SK-N-SH (cell line): ENCODE measurements at regions not wholly inside any gene's neighbourhood (a gene's known extent, or its start where the extent isn't known, plus 50 kb on each side); places are given as distances from the start of the nearest gene placed in this dataset.

Experiments used
- CTCF ChIA-PET: fragments of 300-600, 350-600 bp; formaldehyde crosslinking; extraction: SDS; loops from one replicate; lab custom pipeline; 2021; lab: Yijun Ruan, JAX
- POLR2A ChIA-PET: fragments of 350-600 bp; sonication (Branson Sonifier 250); formaldehyde crosslinking; extraction: SDS; loops from one replicate; lab custom pipeline; 2020; ENCODE audit warnings: antibody characterized with exemption, inconsistent platforms; lab: Yijun Ruan, JAX
- DNase-seq: peaks from one replicate; pipeline ENCODE4 v3.0.0; 2012
- H2AFZ ChIP-seq: fragments of 200-600 bp; sonication (generic); 2 replicates; pipeline ENCODE4 v1.8.1; 2016; ENCODE audit warnings: antibody characterized with exemption, mild to moderate bottlenecking, low read depth
- H3F3A ChIP-seq: fragments of 200-600 bp; sonication (generic); replicated peaks from 2 replicates; pipeline ENCODE3; 2016; ENCODE audit warnings: antibody characterized with exemption, mild to moderate bottlenecking; ENCODE audit not compliant: insufficient read depth
- H3K27ac ChIP-seq, 2 experiments: fragments of 200-500 bp in 1 of 2; fragments of 200-600 bp in 1 of 2; sonication (Bioruptor generic) in 1 of 2; sonication (generic), shearing (Covaris generic) in 1 of 2; 2 replicates each; pipeline versions ENCODE4 v1.5.1 to v1.6.1; 2014 to 2016; ENCODE audit warnings: low read depth in 2 of 2, inconsistent platforms in 1 of 2, low read length in 1 of 2, mild to moderate bottlenecking in 1 of 2, mixed read lengths in 1 of 2
- H3K27me3 ChIP-seq: fragments of 200-600 bp; sonication (generic), shearing (Covaris generic); 2 replicates; pipeline ENCODE4 v1.6.1; 2016; ENCODE audit warnings: mixed run types; ENCODE audit not compliant: insufficient read depth
- H3K36me3 ChIP-seq, 2 experiments: fragments of 200-500 bp in 1 of 2; fragments of 200-600 bp in 1 of 2; sonication (Bioruptor generic) in 1 of 2; sonication (generic) in 1 of 2; replicated peaks in 1 of 2; 2 replicates each; pipeline versions ENCODE3 to v1.5.1; 2014 to 2016; ENCODE audit warnings: low read length in 1 of 2, mild to moderate bottlenecking in 1 of 2; ENCODE audit not compliant: insufficient read depth in 2 of 2, control insufficient read depth in 1 of 2
- H3K4me1 ChIP-seq, 2 experiments: fragments of 200-500 bp in 1 of 2; fragments of 200-600 bp in 1 of 2; sonication (Bioruptor generic) in 1 of 2; sonication (generic), shearing (Covaris generic) in 1 of 2; 2 replicates each; pipeline versions ENCODE4 v1.5.1 to v1.6.1; 2014 to 2016; ENCODE audit warnings: low read depth in 1 of 2, low read length in 1 of 2, mixed run types in 1 of 2; ENCODE audit not compliant: insufficient read depth in 2 of 2, control insufficient read depth in 1 of 2
- H3K4me2 ChIP-seq: fragments of 200-600 bp; sonication (generic), shearing (Covaris generic); 2 replicates; pipeline ENCODE4 v1.6.1; 2017; ENCODE audit warnings: mixed run types
- H3K4me3 ChIP-seq, 2 experiments: fragments of 200-500 bp in 1 of 2; fragments of 200-600 bp in 1 of 2; sonication (Bioruptor generic) in 1 of 2; sonication (generic), shearing (Covaris generic) in 1 of 2; 2 replicates each; pipeline versions ENCODE4 v1.5.1 to v1.8.1; 2014 to 2016; ENCODE audit warnings: low read depth in 2 of 2, inconsistent platforms in 1 of 2, low read length in 1 of 2, mild to moderate bottlenecking in 1 of 2, mixed read lengths in 1 of 2, moderate library complexity in 1 of 2
- H3K79me2 ChIP-seq: fragments of 200-600 bp; sonication (generic); 2 replicates; pipeline ENCODE4 v1.8.1; 2017; ENCODE audit warnings: mild to moderate bottlenecking; ENCODE audit not compliant: insufficient read depth
- H3K9ac ChIP-seq: fragments of 200-600 bp; sonication (generic); 2 replicates; pipeline ENCODE4 v1.6.1; 2017; ENCODE audit warnings: mixed run types
- H3K9me2 ChIP-seq: fragments of 200-600 bp; sonication (generic); 2 replicates; pipeline ENCODE4 v1.6.1; 2017; ENCODE audit warnings: mixed run types
- H3K9me3 ChIP-seq: fragments of 200-600 bp; sonication (generic); 2 replicates; pipeline ENCODE4 v1.6.1; 2017; ENCODE audit warnings: mixed run types, mild to moderate bottlenecking, moderate library complexity
- H4K20me1 ChIP-seq: fragments of 200-600 bp; sonication (generic); 2 replicates; pipeline ENCODE4 v1.6.1; 2017; ENCODE audit warnings: mild to moderate bottlenecking, mixed run types; ENCODE audit not compliant: insufficient read depth
- CHD2 ChIP-seq: fragments of 150-350 bp; IDR thresholded peaks from 2 replicates; pipeline ENCODE4 v1.6.1; 2018; ENCODE audit warnings: low read length; ENCODE audit not compliant: partially characterized antibody
- EP300 ChIP-seq, 2 experiments: IDR thresholded peaks; 2 replicates each; pipeline versions ENCODE4 v1.4.0 to v1.6.1; 2012; ENCODE audit warnings: borderline replicate concordance in 1 of 2, low read depth in 1 of 2, low read length in 1 of 2
- FOXM1 ChIP-seq: IDR thresholded peaks from 2 replicates; pipeline ENCODE4 v1.4.0; 2012; ENCODE audit warnings: low read depth, mild to moderate bottlenecking
- NFIC ChIP-seq: IDR thresholded peaks from 2 replicates; pipeline ENCODE4 v1.4.0; 2012; ENCODE audit warnings: borderline replicate concordance
- POLR2AphosphoS5 ChIP-seq: IDR thresholded peaks from 2 replicates; pipeline ENCODE4 v1.6.1; 2012; ENCODE audit warnings: low read depth, low read length
- RAD21 ChIP-seq: IDR thresholded peaks from 2 replicates; pipeline ENCODE4 v1.6.1; 2012; ENCODE audit warnings: mild to moderate bottlenecking, low read length
- RCOR1 ChIP-seq: fragments of 150-350 bp; IDR thresholded peaks from 2 replicates; pipeline ENCODE4 v1.6.1; 2017; ENCODE audit warnings: antibody characterized with exemption, low read length
- SIN3A ChIP-seq: IDR thresholded peaks from 2 replicates; pipeline ENCODE4 v1.6.1; 2012; ENCODE audit warnings: low read depth, mild to moderate bottlenecking, low read length, moderate library complexity, borderline replicate concordance
- WGBS: methylation state at CpG from one replicate; pipeline ENCODE4 v1.1.6; 2017; ENCODE audit warnings: low lambda C conversion rate; 5-methylcytosine and 5-hydroxymethylcytosine counted together
- TF ChIP-seq, protein P1 (sequence below): fragments of 150-350 bp; IDR thresholded peaks from 2 replicates; pipeline ENCODE4 v1.6.1; 2017; ENCODE audit warnings: antibody characterized with exemption, low read length, low read depth, borderline replicate concordance
- TF ChIP-seq, protein P2 (sequence below): fragments of 150-350 bp; IDR thresholded peaks from 2 replicates; pipeline ENCODE4 v1.6.1; 2016; ENCODE audit warnings: mild to moderate bottlenecking, low read depth, low read length
- TF ChIP-seq, protein P3 (sequence below): IDR thresholded peaks from 2 replicates; pipeline ENCODE4 v1.4.0; 2012; ENCODE audit warnings: low read depth
- TF ChIP-seq, protein P4 (sequence below): IDR thresholded peaks from 2 replicates; pipeline ENCODE4 v1.4.0; 2012; ENCODE audit warnings: low read depth, borderline replicate concordance
- TF ChIP-seq, protein P5 (sequence below): fragments of 200-600 bp; sonication (generic); IDR thresholded peaks from 2 replicates; pipeline ENCODE4 v1.6.1; 2017; ENCODE audit warnings: antibody characterized with exemption, mild to moderate bottlenecking, moderate library complexity
- TF ChIP-seq, protein P6 (sequence below): IDR thresholded peaks from 2 replicates; pipeline ENCODE4 v1.4.0; 2012; ENCODE audit warnings: low read depth, borderline replicate concordance

DNA sequence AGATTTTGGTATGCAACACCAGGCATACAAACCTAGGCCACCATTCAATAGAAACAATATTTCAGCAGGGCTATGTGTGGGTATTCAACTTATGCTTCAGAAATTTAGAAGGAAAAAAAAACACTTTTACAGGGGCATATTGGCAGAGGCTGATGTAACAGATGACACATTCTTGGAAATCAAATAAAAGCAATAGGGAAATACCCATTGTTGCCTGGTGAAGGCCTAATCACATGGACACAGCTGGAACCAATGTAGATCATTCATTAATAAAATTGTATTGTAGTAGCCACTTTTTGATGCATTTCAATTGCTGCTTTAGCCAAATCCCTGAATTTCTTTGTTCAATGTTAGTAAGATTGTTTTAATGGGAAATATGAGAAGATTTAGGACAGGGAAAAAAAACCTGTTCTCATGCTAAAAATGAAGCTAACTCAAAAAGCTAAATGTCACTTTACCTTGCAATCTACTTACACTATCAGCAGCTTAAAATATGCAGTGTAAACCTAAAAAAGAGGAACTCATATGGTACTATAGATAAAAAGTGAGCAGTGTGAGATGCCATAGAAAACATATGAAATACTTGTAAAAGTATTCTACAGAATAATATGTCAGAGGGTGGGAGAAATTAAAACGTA, 289.4 kb downstream of the ZEB2 start:
- CTCF ChIA-PET, result interaction anchor here (0.8 kb wide), 1 partner anchor 1717 kb away, joined by 3 read pairs; no protein-coding TSS in a partner anchor
- DNase-seq, result no peak

DNA sequence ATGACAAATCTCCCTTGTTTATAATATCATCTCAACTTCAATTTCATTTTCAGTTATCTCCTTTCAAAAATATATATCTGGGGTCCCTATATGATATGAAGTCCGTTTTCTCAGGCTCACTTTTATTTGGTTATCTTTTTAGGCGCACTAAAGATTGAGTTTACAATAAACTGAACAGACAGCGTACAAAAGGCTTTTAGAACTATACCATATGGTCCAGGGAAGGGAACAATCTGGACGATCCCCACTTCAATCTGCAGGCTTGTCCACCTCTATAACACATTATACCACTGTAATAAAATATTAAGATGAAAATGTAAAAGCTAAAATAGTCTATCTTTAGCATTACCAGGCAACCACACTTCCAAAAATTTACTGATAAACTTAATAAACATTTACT, 289.9 kb downstream of the ZEB2 start:
- Histone ChIP-seq H3K4me2 (no peak overlapping the region), H3K4me1 (peaks cover 8 to 21% of the 10 kb centered on the region in 2 experiments; a peak in 3 of 4 replicates), H3K9me2 (no peaks in the 10 kb centered on the region), H3K27me3 (no peaks in the 10 kb centered on the region), H3K4me3 (no peak overlapping the region), H3K9me3 (no peaks in the 10 kb centered on the region), H3K27ac (no peak overlapping the region), H3K9ac (no peak overlapping the region), H4K20me1 (no peaks in the 10 kb centered on the region), H3K36me3 (no peaks in the 10 kb centered on the region), H3K79me2 (no peaks in the 10 kb centered on the region), H3F3A (no peaks in the 10 kb centered on the region), H2AFZ (no peak overlapping the region)
- CTCF ChIA-PET, result interaction anchor here (0.8 kb wide), 1 partner anchor 1717 kb away, joined by 3 read pairs; no protein-coding TSS in a partner anchor
- POLR2A ChIA-PET, result no interaction called here
- 96% methylated on average over 4 of the region's 4 CpGs for WGBS
- DNase-seq, result no peak
- TF ChIP-seq POLR2AphosphoS5, result no peak
- TF ChIP-seq, protein P1, sequence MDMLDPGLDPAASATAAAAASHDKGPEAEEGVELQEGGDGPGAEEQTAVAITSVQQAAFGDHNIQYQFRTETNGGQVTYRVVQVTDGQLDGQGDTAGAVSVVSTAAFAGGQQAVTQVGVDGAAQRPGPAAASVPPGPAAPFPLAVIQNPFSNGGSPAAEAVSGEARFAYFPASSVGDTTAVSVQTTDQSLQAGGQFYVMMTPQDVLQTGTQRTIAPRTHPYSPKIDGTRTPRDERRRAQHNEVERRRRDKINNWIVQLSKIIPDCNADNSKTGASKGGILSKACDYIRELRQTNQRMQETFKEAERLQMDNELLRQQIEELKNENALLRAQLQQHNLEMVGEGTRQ, result no peak
- TF ChIP-seq RCOR1, result no peak
- TF ChIP-seq CHD2, result no peak
- TF ChIP-seq, protein P2, sequence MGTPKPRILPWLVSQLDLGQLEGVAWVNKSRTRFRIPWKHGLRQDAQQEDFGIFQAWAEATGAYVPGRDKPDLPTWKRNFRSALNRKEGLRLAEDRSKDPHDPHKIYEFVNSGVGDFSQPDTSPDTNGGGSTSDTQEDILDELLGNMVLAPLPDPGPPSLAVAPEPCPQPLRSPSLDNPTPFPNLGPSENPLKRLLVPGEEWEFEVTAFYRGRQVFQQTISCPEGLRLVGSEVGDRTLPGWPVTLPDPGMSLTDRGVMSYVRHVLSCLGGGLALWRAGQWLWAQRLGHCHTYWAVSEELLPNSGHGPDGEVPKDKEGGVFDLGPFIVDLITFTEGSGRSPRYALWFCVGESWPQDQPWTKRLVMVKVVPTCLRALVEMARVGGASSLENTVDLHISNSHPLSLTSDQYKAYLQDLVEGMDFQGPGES, result no peak
- TF ChIP-seq SIN3A, result no peak
- TF ChIP-seq EP300 (IDR thresholded peaks at IDR 0.05; ENCODE audit: borderline replicate concordance in 1 of 2, low read depth in 1 of 2, low read length in 1 of 2), result no peak
- no peak for TF ChIP-seq NFIC
- TF ChIP-seq, protein P3, sequence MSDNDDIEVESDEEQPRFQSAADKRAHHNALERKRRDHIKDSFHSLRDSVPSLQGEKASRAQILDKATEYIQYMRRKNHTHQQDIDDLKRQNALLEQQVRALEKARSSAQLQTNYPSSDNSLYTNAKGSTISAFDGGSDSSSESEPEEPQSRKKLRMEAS, result no peak
- TF ChIP-seq, protein P4, sequence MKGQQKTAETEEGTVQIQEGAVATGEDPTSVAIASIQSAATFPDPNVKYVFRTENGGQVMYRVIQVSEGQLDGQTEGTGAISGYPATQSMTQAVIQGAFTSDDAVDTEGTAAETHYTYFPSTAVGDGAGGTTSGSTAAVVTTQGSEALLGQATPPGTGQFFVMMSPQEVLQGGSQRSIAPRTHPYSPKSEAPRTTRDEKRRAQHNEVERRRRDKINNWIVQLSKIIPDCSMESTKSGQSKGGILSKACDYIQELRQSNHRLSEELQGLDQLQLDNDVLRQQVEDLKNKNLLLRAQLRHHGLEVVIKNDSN, result no peak
- TF ChIP-seq, protein P5, sequence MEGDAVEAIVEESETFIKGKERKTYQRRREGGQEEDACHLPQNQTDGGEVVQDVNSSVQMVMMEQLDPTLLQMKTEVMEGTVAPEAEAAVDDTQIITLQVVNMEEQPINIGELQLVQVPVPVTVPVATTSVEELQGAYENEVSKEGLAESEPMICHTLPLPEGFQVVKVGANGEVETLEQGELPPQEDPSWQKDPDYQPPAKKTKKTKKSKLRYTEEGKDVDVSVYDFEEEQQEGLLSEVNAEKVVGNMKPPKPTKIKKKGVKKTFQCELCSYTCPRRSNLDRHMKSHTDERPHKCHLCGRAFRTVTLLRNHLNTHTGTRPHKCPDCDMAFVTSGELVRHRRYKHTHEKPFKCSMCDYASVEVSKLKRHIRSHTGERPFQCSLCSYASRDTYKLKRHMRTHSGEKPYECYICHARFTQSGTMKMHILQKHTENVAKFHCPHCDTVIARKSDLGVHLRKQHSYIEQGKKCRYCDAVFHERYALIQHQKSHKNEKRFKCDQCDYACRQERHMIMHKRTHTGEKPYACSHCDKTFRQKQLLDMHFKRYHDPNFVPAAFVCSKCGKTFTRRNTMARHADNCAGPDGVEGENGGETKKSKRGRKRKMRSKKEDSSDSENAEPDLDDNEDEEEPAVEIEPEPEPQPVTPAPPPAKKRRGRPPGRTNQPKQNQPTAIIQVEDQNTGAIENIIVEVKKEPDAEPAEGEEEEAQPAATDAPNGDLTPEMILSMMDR, result no peak
- no peak for TF ChIP-seq FOXM1
- TF ChIP-seq, protein P6, sequence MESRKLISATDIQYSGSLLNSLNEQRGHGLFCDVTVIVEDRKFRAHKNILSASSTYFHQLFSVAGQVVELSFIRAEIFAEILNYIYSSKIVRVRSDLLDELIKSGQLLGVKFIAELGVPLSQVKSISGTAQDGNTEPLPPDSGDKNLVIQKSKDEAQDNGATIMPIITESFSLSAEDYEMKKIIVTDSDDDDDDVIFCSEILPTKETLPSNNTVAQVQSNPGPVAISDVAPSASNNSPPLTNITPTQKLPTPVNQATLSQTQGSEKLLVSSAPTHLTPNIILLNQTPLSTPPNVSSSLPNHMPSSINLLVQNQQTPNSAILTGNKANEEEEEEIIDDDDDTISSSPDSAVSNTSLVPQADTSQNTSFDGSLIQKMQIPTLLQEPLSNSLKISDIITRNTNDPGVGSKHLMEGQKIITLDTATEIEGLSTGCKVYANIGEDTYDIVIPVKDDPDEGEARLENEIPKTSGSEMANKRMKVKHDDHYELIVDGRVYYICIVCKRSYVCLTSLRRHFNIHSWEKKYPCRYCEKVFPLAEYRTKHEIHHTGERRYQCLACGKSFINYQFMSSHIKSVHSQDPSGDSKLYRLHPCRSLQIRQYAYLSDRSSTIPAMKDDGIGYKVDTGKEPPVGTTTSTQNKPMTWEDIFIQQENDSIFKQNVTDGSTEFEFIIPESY, result no peak

More for the DNA sequence above, 289.4 kb downstream of the ZEB2 start:
- Histone ChIP-seq H4K20me1 (no peaks in the 10 kb centered on the region), H3K27ac (no peak overlapping the region; a peak in 1 of 4 replicates), H2AFZ (no peak overlapping the region), H3K4me1 (peaks cover 8 to 22% of the 10 kb centered on the region in 2 experiments; a peak in 3 of 4 replicates), H3K27me3 (no peaks in the 10 kb centered on the region), H3K4me3 (no peak overlapping the region), H3K4me2 (no peak overlapping the region), H3K79me2 (no peaks in the 10 kb centered on the region), H3F3A (no peaks in the 10 kb centered on the region), H3K9me2 (no peaks in the 10 kb centered on the region), H3K36me3 (no peaks in the 10 kb centered on the region), H3K9me3 (no peaks in the 10 kb centered on the region), H3K9ac (no peak overlapping the region)
- POLR2A ChIA-PET, result interaction anchor here (0.6 kb wide), 1 partner anchor 94 kb away, joined by 3 read pairs; no protein-coding TSS in a partner anchor
- no peak for TF ChIP-seq RCOR1
- TF ChIP-seq EP300 (IDR thresholded peaks at IDR 0.05; ENCODE audit: borderline replicate concordance in 1 of 2, low read depth in 1 of 2, low read length in 1 of 2), result peak in 1 of 2 experiments; percentile 14; a peak in 1 of 4 replicates
- TF ChIP-seq, protein P6, result no peak
- no peak for TF ChIP-seq RAD21
- 94% methylated on average over 1 of the region's 1 CpG for WGBS
